Thyroid gland (tissue), 4 donors: ENCODE measurements at regions not wholly inside any gene's neighbourhood (a gene's known extent, or its start where the extent isn't known, plus 50 kb on each side); places are given as distances from the start of the nearest gene placed in this dataset.

Experiments used
- POLR2A ChIP-seq, 2 donors: fragments of 450-650 bp; IDR thresholded peaks; one replicate each; pipeline ENCODE4 v1.6.1; 2017; ENCODE audit warnings: antibody characterized with exemption in 2 of 2, mild to moderate bottlenecking in 2 of 2, moderate library complexity in 1 of 2
- TF ChIP-seq, protein P1 (sequence below), 6 experiments: fragments of 200-600 bp in 3 of 6; fragments of 450-650 bp in 3 of 6; sonication (generic) in 3 of 6; IDR thresholded peaks; one replicate each; pipeline ENCODE4 v1.5.1; 2016 to 2019; ENCODE audit warnings: antibody characterized with exemption in 6 of 6, mild to moderate bottlenecking in 2 of 6, inconsistent platforms in 1 of 6, moderate library complexity in 1 of 6

GRCh38 chr16:6266703-6267102 lies 1065.9 kb upstream of the RBFOX1 start:
- TF ChIP-seq, protein P1, sequence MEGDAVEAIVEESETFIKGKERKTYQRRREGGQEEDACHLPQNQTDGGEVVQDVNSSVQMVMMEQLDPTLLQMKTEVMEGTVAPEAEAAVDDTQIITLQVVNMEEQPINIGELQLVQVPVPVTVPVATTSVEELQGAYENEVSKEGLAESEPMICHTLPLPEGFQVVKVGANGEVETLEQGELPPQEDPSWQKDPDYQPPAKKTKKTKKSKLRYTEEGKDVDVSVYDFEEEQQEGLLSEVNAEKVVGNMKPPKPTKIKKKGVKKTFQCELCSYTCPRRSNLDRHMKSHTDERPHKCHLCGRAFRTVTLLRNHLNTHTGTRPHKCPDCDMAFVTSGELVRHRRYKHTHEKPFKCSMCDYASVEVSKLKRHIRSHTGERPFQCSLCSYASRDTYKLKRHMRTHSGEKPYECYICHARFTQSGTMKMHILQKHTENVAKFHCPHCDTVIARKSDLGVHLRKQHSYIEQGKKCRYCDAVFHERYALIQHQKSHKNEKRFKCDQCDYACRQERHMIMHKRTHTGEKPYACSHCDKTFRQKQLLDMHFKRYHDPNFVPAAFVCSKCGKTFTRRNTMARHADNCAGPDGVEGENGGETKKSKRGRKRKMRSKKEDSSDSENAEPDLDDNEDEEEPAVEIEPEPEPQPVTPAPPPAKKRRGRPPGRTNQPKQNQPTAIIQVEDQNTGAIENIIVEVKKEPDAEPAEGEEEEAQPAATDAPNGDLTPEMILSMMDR (IDR thresholded peaks at IDR 0.05), result no peak
- no peak for TF ChIP-seq POLR2A (IDR thresholded peaks at IDR 0.05)
